Spinal cord (tissue), 9 donors: ENCODE measurements at regions not wholly inside any gene's neighbourhood (a gene's known extent, or its start where the extent isn't known, plus 50 kb on each side); places are given as distances from the start of the nearest gene placed in this dataset.

Experiments
- DNase-seq, 6 donors: peaks; one replicate each; pipeline versions ENCODE4 v3.0.0 to v3.0.0-alpha.2; 2013 to 2015; ENCODE audit warnings: low spot score in 6 of 6, low read depth in 4 of 6
- H3K27ac ChIP-seq: one replicate; pipeline ENCODE4 v1.5.1; 2013; ENCODE audit warnings: low read depth, low read length, control low read depth
- H3K27me3 ChIP-seq: one replicate; pipeline ENCODE4 v1.6.1; 2013; ENCODE audit warnings: low read length; ENCODE audit not compliant: control insufficient read depth, insufficient read depth
- H3K36me3 ChIP-seq: one replicate; pipeline ENCODE4 v1.6.1; 2013; ENCODE audit warnings: low read length; ENCODE audit not compliant: control insufficient read depth, insufficient read depth
- H3K4me1 ChIP-seq: one replicate; pipeline ENCODE4 v1.6.1; 2013; ENCODE audit warnings: low read length; ENCODE audit not compliant: control insufficient read depth, insufficient read depth
- H3K4me3 ChIP-seq: one replicate; pipeline ENCODE4 v1.5.1; 2013; ENCODE audit warnings: low read depth, low read length, control low read depth
- H3K9me3 ChIP-seq: one replicate; pipeline ENCODE4 v1.6.1; 2013; ENCODE audit warnings: low read length; ENCODE audit not compliant: control insufficient read depth, insufficient read depth
- WGBS: methylation state at CpG from one replicate; pipeline ENCODE4 v1.1.5; 2013; ENCODE audit warnings: missing lambda C conversion rate; ENCODE audit not compliant: insufficient coverage; 5-methylcytosine and 5-hydroxymethylcytosine counted together
- donor health status: healthy.

- Histone ChIP-seq H3K27me3 (no peaks in the 10 kb centered on the region), H3K9me3 (no peaks in the 10 kb centered on the region), H3K36me3 (no peaks in the 10 kb centered on the region), H3K4me1 (peaks cover 7% of the 10 kb centered on the region), H3K27ac (no peak overlapping the region), H3K4me3 (no peak overlapping the region)
- DNase-seq: peak in 1 of 6 donors; percentile 43
- WGBS: 70% methylated on average over 5 of the region's 8 CpGs
Measured at GRCh38 chr1:29453502-29454240, 217.3 kb downstream of the PTPRU start.

GRCh38 chr1:29452463-29453230 is 216.3 kb downstream of the PTPRU start:
- Histone ChIP-seq H3K36me3 (no peaks in the 10 kb centered on the region), H3K4me3 (no peak overlapping the region), H3K4me1 (peaks cover 7% of the 10 kb centered on the region), H3K9me3 (no peaks in the 10 kb centered on the region), H3K27ac (no peak overlapping the region), H3K27me3 (no peaks in the 10 kb centered on the region)
- no peak for DNase-seq
- 67% methylated on average over 4 of the region's 10 CpGs for WGBS

- DNase-seq: no peak
- WGBS: 79% methylated on average over 7 of the region's 16 CpGs
Measured at GRCh38 chr1:29451368-29451892, 215.1 kb downstream of the PTPRU start.

GRCh38 chr1:29450591-29450990 is 214.3 kb downstream of the PTPRU start:
- Histone ChIP-seq H3K27me3 (no peaks in the 10 kb centered on the region), H3K27ac (no peak overlapping the region), H3K4me1 (peaks cover 7% of the 10 kb centered on the region), H3K9me3 (no peaks in the 10 kb centered on the region), H3K36me3 (no peaks in the 10 kb centered on the region), H3K4me3 (no peak overlapping the region)
- WGBS: 72% methylated on average over 9 of the region's 10 CpGs
- no peak for DNase-seq

More at GRCh38 chr1:29451368-29451892, 215.1 kb downstream of the PTPRU start:
- Histone ChIP-seq H3K27me3 (no peaks in the 10 kb centered on the region), H3K36me3 (no peaks in the 10 kb centered on the region), H3K4me3 (no peak overlapping the region), H3K9me3 (no peaks in the 10 kb centered on the region), H3K4me1 (peaks cover 7% of the 10 kb centered on the region), H3K27ac (no peak overlapping the region)

GRCh38 chr1:29448456-29449235 is 212.3 kb downstream of the PTPRU start:
- H3K27ac ChIP-seq: no peak overlapping the region
- 87% methylated on average over 5 of the region's 16 CpGs for WGBS
- H3K27me3 ChIP-seq: no peaks in the 10 kb centered on the region
- peaks cover 7% of the 10 kb centered on the region for H3K4me1 ChIP-seq
- no peaks in the 10 kb centered on the region for H3K9me3 ChIP-seq
- DNase-seq: no peak
- no peak overlapping the region for H3K4me3 ChIP-seq
- no peaks in the 10 kb centered on the region for H3K36me3 ChIP-seq

GRCh38 chr1:29447368-29447767 is 211.0 kb downstream of the PTPRU start:
- Histone ChIP-seq H3K36me3 (no peaks in the 10 kb centered on the region), H3K27ac (no peak overlapping the region), H3K9me3 (no peaks in the 10 kb centered on the region), H3K4me1 (peaks cover under 1% of the 10 kb centered on the region), H3K27me3 (no peaks in the 10 kb centered on the region), H3K4me3 (no peak overlapping the region)
- WGBS: no CpG with 5 or more reads among the region's 3 CpGs
- DNase-seq: no peak

- Histone ChIP-seq H3K9me3 (no peaks in the 10 kb centered on the region), H3K27ac (no peak overlapping the region), H3K4me1 (no peaks in the 10 kb centered on the region), H3K4me3 (no peak overlapping the region), H3K36me3 (no peaks in the 10 kb centered on the region), H3K27me3 (no peaks in the 10 kb centered on the region)
- DNase-seq: no peak
- 71% methylated on average over 12 of the region's 13 CpGs for WGBS
Measured at GRCh38 chr1:29444782-29445729, 208.7 kb downstream of the PTPRU start.

GRCh38 chr1:29444081-29444715 is 207.9 kb downstream of the PTPRU start:
- DNase-seq: no peak
- Histone ChIP-seq H3K27me3 (no peaks in the 10 kb centered on the region), H3K36me3 (no peaks in the 10 kb centered on the region), H3K27ac (no peak overlapping the region), H3K4me3 (no peak overlapping the region), H3K4me1 (no peaks in the 10 kb centered on the region), H3K9me3 (no peaks in the 10 kb centered on the region)
- WGBS: 93% methylated on average over 6 of the region's 8 CpGs
